PC-3 (cell line): ENCODE measurements at regions not wholly inside any gene's neighbourhood (a gene's known extent, or its start where the extent isn't known, plus 50 kb on each side); places are given as distances from the start of the nearest gene placed in this dataset.

Experiments
- EZH2 ChIP-seq: fragments of 300-600 bp; sonication (generic); IDR thresholded peaks from one replicate; pipeline ENCODE4 v1.6.1; 2017; ENCODE audit warnings: antibody characterized with exemption, mild to moderate bottlenecking, low read length; ENCODE audit not compliant: unreplicated experiment
- TF ChIP-seq, protein P1 (sequence below): fragments of 300-600 bp; sonication (generic); conservative IDR thresholded peaks from 2 replicates; pipeline ENCODE4 v1.5.1; 2017; ENCODE audit warnings: antibody characterized with exemption, low read depth, mild to moderate bottlenecking, low read length

GRCh38 chr5:34545164-34545563, 111.0 kb upstream of the RAI14 start:
- no peak for TF ChIP-seq EZH2
- TF ChIP-seq, protein P1, sequence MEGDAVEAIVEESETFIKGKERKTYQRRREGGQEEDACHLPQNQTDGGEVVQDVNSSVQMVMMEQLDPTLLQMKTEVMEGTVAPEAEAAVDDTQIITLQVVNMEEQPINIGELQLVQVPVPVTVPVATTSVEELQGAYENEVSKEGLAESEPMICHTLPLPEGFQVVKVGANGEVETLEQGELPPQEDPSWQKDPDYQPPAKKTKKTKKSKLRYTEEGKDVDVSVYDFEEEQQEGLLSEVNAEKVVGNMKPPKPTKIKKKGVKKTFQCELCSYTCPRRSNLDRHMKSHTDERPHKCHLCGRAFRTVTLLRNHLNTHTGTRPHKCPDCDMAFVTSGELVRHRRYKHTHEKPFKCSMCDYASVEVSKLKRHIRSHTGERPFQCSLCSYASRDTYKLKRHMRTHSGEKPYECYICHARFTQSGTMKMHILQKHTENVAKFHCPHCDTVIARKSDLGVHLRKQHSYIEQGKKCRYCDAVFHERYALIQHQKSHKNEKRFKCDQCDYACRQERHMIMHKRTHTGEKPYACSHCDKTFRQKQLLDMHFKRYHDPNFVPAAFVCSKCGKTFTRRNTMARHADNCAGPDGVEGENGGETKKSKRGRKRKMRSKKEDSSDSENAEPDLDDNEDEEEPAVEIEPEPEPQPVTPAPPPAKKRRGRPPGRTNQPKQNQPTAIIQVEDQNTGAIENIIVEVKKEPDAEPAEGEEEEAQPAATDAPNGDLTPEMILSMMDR = no peak
